ENCODE measurements at regions not wholly inside any gene's neighbourhood (a gene's known extent, or its start where the extent isn't known, plus 50 kb on each side); places are given as distances from the start of the nearest gene placed in this dataset.

GRCh38 chr5:6195711-6196358, 182.5 kb downstream of the MED10 start:
- no peak for DNase-seq

DNA sequence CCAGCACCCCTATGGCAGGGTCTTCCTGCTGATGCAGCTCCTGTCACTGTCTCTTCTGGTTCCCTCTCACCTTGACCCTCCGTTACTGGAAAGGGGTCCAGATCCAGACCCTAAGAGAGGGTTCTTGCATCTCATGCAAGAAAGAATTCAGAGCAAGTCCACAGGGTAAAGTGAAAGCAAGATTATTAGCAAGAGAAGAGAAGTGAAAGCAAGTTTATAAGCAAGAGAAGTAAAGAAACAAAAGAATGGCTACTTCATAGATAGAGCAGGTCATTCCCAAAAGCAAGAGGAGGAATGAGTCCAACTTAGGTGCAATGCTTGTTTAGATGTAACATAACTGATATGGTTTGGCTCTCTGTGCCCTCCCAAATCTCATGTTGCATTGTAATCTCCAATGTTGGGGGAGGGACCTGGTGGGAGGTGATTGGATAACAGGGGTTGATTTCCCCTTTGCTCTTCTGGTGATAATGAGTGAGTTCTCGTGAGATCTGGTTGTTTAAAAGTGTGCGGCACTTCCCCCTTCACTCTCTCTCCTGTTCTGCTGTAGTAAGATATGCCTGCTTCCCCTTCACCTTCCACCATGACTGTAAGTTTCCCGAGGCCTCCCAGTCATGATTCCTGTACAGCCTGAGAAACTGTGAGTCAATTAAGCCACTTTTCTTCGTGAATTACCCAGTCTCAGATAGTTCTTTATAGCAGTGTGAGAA, 183.3 kb downstream of the MED10 start:
- DNase-seq = no peak

DNA sequence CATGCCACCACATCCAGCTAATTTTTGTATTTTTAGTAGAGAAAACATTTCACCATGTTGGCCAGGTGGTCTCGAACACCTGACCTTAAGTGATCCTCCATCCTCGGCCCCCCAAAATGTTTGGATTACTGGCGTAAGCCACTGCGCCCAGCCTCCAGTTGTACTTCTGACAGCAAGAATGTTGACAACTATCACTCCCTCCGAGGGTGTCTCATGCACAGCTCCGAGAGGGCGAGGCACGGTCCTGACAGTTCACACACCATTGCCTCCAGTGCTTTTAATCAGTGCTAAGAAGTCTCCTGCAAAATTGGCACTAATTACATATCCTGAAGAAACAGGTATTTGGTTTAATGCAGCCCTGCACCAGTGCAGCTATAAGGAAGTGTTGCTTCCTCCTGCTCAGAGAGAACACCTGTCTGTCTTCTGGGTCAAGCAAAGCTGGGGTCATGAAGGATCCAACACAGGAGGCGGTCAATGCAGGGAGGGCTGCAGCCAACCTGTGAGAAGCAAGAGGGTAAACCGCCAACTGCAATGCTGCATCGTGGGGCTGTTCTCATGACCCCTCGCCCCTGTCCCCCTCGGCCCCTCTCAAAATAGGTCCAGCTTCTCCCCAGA, 184.0 kb downstream of the MED10 start:
- no peak for DNase-seq

- DNase-seq = no peak
These were observed 185.0 kb downstream of the MED10 start for GRCh38 chr5:6193310-6193709.

- DNase-seq = no peak
These were observed 187.5 kb downstream of the MED10 start for GRCh38 chr5:6190838-6191237.

GRCh38 chr5:6188976-6189375, 189.4 kb downstream of the MED10 start:
- no peak for DNase-seq

DNA sequence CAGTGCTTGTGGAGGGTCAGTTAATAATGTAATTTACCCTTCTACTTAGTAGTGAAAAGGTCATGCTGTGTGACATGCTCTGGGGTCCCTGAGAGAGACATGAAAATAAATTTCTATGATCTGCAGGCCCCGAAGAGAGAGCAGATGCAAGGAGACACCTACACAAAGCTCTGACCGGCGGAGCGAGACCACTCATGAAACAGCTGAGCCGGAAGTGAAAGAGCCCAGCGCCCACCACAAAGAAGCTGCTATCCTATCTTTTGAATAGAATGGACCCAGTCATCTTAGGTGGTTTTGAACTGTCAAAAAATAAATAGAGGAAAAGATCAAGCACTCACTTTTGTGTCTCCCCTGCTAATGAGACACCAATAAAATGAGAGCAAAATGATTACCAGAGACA, 190.0 kb downstream of the MED10 start:
- DNase-seq = no peak

- DNase-seq = no peak
These were observed 190.8 kb downstream of the MED10 start for GRCh38 chr5:6187501-6187900.

DNA sequence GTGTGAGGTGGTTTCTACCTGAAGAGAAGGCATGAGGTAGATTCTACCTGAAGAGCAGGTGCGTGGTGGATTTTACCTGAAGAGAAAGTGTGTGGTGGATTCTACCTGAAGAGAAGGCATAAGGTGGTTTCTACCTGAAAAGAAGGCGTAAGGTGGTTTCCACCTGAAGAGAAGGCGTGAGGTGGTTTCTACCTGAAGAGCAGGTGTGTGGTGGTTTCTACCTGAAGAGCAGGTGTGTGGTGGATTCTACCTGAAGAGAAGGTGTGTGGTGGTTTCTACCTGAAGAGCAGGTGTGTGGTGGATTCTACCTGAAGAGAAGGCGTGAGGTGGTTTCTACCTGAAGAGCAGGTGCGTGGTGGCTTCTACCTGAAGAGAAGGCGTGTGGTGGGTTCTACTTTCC, 192.8 kb downstream of the MED10 start:
- DNase-seq = no peak

DNA sequence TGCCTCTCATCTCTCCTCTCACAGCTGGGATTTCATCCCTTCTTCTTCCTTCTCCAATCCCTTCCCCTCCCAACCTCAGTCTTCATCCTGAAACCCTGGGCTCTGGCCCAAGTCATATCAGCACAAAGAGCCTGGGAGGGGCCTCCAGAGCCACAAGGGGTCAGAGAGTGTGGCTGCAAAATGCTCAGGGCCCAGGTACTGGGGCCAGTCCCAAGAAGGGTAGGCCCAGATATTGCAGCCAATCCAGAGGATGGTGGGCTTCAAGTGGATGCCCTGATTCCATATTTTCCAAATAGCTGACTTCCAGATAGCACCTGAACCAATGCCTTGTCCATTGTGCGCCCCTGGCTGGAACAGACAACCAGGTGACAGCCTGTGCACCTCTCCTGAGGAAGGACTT, 193.9 kb downstream of the MED10 start:
- no peak for DNase-seq

- no peak for DNase-seq
These were observed 194.7 kb downstream of the MED10 start for GRCh38 chr5:6183391-6184390.

GRCh38 chr5:6182271-6182815, 196.0 kb downstream of the MED10 start:
- no peak for DNase-seq

- DNase-seq = no peak
These were observed 196.5 kb downstream of the MED10 start for GRCh38 chr5:6181871-6182270.

GRCh38 chr5:6181147-6181729, 197.1 kb downstream of the MED10 start:
- DNase-seq = no peak

DNA sequence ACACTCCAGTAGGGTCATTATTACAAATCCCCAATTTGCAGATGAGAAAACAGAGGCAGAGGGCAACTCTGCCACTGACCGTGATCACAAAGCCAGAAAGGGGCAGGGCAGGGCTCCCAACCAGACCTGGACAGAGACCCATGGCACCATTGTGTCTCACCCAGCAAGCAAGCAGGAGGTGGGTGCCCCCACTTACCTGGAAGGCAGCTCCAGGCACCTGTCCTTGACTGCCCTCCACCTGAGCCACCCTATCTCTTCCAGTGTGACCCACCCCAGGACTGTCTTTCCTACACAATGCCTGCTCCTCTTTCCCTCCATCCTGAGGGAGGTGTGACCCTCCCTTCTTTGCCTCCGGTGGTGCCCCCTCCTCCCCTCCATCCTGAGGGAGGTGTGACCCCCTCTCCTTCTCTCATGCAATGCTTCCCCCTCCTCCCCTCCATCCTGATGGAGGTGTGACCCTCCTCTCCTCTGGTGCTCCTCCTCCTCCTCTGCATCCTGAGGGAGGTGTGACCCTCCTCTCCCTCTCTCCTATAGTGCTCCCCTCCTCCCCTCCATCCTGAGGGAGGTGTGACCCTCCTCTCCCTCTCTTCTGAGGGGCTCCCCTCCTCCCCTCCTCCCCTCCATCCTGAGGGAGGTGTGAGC, 198.0 kb downstream of the MED10 start:
- DNase-seq = no peak

- DNase-seq = no peak
These were observed 199.4 kb downstream of the MED10 start for GRCh38 chr5:6178846-6179532.

DNA sequence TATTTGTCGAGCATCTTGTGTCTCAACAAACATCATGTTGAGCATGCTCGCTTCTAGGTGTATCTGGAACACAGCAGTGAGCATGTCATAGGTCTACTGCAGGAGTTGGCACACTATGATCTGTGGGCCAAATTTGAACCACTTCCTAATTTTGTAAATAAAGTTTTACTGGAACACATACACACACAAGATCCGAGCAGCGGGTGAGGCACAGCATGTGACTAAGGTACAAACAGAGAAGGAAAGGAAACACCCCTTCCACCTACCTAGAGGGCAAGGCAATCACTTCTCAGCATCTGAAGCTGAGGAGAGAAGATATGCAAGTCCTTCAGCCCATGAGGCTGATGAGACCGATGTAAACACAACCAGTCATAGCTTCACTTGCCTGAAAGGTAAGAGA, 200.4 kb downstream of the MED10 start:
- no peak for DNase-seq

DNA sequence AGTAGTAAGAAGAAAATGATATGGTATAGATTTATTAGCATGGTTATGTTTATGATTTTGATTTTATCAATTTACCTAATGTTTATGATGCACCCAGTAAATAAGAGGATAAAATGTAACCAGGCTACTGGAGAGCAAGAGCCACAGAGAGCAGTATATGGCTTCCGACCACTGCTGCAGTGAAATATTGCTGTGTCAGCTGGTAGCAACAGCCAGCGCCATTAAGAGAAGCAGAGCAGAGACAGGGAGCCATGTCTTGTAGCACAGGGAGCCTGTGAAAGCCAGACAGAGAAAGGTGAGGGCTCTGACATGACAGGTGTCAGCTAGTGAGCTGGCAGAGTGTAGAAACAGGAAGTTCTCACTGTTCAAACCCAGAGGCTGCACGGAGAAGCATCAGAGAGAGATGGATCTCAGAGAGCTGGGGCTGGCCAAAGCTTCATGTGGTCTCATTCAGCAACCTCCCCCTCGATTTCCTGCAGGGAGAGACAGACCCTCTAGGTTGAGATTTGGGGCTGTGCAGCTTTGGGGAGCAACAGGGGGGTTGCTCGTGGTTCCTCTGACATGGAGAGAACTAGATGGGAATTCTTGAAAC, 202.1 kb downstream of the MED10 start:
- DNase-seq = no peak

DNA sequence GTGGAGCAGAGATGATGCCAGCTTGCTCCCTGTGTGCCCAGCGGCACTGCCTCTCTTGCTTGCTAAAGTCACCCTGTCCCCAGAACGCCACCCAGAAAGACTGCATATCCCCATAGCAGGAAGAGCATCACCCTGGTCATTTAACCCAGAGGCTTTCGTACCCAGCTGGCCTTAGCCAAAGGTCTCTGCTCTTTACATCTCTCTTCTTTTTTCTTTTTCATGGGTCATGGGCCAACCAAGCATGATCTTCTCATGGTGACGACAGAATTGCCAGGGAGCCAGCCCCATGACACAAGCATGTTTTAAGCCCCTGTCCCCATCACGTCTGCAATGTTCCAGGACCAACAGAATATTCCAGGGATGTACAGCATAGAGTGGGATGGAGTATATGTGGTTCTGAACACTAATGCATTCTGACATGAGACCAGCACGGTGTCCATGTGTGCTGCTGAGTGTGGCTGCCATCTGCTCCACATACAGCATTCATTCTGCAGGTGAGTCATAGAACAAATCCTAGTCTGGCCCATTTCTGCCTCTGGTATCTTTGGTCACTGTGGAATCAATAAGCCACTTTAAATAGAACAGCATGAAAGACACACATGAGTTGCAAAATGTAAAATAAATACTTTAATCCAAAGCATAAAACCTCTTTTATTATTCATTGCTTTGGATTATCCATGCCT, 203.0 kb downstream of the MED10 start:
- DNase-seq = no peak

Measured in muscle of arm (tissue), 1 donor.